H9 (cell line): ENCODE measurements at regions not wholly inside any gene's neighbourhood (a gene's known extent, or its start where the extent isn't known, plus 50 kb on each side); places are given as distances from the start of the nearest gene placed in this dataset.

Experiments used
- DNase-seq: peaks from one replicate; pipeline ENCODE4 v3.0.0-alpha.2; 2017
- H2AFZ ChIP-seq: one replicate; pipeline ENCODE4 v1.6.1; 2013; ENCODE audit warnings: mild to moderate bottlenecking, low read length, control low read depth, moderate library complexity
- H2AK5ac ChIP-seq: 2 replicates; pipeline ENCODE4 v1.6.1; 2013; ENCODE audit warnings: low read length, control low read depth, mixed read lengths; ENCODE audit not compliant: insufficient read length
- H2BK120ac ChIP-seq: one replicate; pipeline ENCODE4 v1.6.1; 2013; ENCODE audit warnings: low read depth, mild to moderate bottlenecking, low read length, control low read depth, inconsistent platforms; ENCODE audit not compliant: poor library complexity, severe bottlenecking
- H2BK12ac ChIP-seq: 2 replicates; pipeline ENCODE4 v1.6.1; 2013; ENCODE audit warnings: low read length, control low read depth, mixed read lengths, low read depth; ENCODE audit not compliant: insufficient read length
- H2BK15ac ChIP-seq: 2 replicates; pipeline ENCODE4 v1.6.1; 2013; ENCODE audit warnings: low read depth, low read length, control low read depth
- H2BK20ac ChIP-seq: one replicate; pipeline ENCODE4 v1.6.1; 2013; ENCODE audit warnings: low read depth, mild to moderate bottlenecking, low read length, control low read depth, inconsistent platforms; ENCODE audit not compliant: poor library complexity, severe bottlenecking
- H2BK5ac ChIP-seq: 2 replicates; pipeline ENCODE4 v1.6.1; 2013; ENCODE audit warnings: low read length, control low read depth, mixed read lengths; ENCODE audit not compliant: insufficient read length
- H3K14ac ChIP-seq: 2 replicates; pipeline ENCODE4 v1.6.1; 2013; ENCODE audit warnings: low read length, control low read depth; ENCODE audit not compliant: insufficient read depth
- H3K18ac ChIP-seq: 2 replicates; pipeline ENCODE4 v1.6.1; 2013; ENCODE audit warnings: low read depth, mild to moderate bottlenecking, mixed read lengths, low read length, control low read depth; ENCODE audit not compliant: insufficient read length
- H3K23ac ChIP-seq: 2 replicates; pipeline ENCODE4 v1.6.1; 2013; ENCODE audit warnings: low read length, control low read depth, mixed read lengths, low read depth; ENCODE audit not compliant: insufficient read length
- H3K23me2 ChIP-seq: 2 replicates; pipeline ENCODE4 v1.6.1; 2013; ENCODE audit warnings: low read depth, mild to moderate bottlenecking, mixed read lengths, low read length, control low read depth; ENCODE audit not compliant: insufficient read length, poor library complexity, severe bottlenecking
- H3K27ac ChIP-seq: 2 replicates; pipeline ENCODE4 v1.5.1; 2013; ENCODE audit warnings: low read length, control low read depth, mixed read lengths, low read depth; ENCODE audit not compliant: insufficient read length
- H3K27me3 ChIP-seq: 2 replicates; pipeline ENCODE4 v1.6.1; 2013; ENCODE audit warnings: low read length, control low read depth, inconsistent platforms; ENCODE audit not compliant: insufficient read depth
- H3K4ac ChIP-seq: 2 replicates; pipeline ENCODE4 v1.6.1; 2013; ENCODE audit warnings: low read depth, mild to moderate bottlenecking, control low read depth, inconsistent platforms, low read length, moderate library complexity
- H3K4me1 ChIP-seq: 2 replicates; pipeline ENCODE4 v1.6.1; 2013; ENCODE audit warnings: low read length, control low read depth, inconsistent platforms; ENCODE audit not compliant: insufficient read depth
- H3K4me2 ChIP-seq: 2 replicates; pipeline ENCODE4 v1.6.1; 2013; ENCODE audit warnings: low read length, control low read depth, mixed read lengths; ENCODE audit not compliant: insufficient read length, insufficient read depth
- H3K56ac ChIP-seq: 2 replicates; pipeline ENCODE4 v1.6.1; 2013; ENCODE audit warnings: low read depth, mild to moderate bottlenecking, mixed read lengths, low read length, control low read depth; ENCODE audit not compliant: insufficient read length
- H3K79me1 ChIP-seq: 2 replicates; pipeline ENCODE4 v1.6.1; 2013; ENCODE audit warnings: low read depth, mild to moderate bottlenecking, moderate library complexity, low read length, control low read depth, inconsistent platforms; ENCODE audit not compliant: insufficient read depth, poor library complexity, severe bottlenecking
- H3K79me2 ChIP-seq: 2 replicates; pipeline ENCODE4 v1.6.1; 2013; ENCODE audit warnings: low read length, control low read depth, inconsistent platforms; ENCODE audit not compliant: insufficient read depth
- H3K9ac ChIP-seq: 2 replicates; pipeline ENCODE4 v1.6.1; 2013; ENCODE audit warnings: low read length, control low read depth, mixed read lengths; ENCODE audit not compliant: insufficient read length; ENCODE audit errors: extremely low read depth
- H3K9me3 ChIP-seq: one replicate; pipeline ENCODE4 v1.6.1; 2013; ENCODE audit warnings: low read depth, low read length, inconsistent platforms; ENCODE audit not compliant: control insufficient read depth
- H3T11ph ChIP-seq: one replicate; pipeline ENCODE4 v1.6.1; 2013; ENCODE audit warnings: mild to moderate bottlenecking, low read length, control low read depth, inconsistent platforms
- H4K20me1 ChIP-seq: one replicate; pipeline ENCODE4 v1.6.1; 2013; ENCODE audit not compliant: control insufficient read depth, insufficient read length, insufficient read depth
- H4K5ac ChIP-seq: 2 replicates; pipeline ENCODE4 v1.6.1; 2013; ENCODE audit warnings: low read depth, mild to moderate bottlenecking, mixed read lengths, low read length, control low read depth; ENCODE audit not compliant: insufficient read length
- H4K8ac ChIP-seq: replicated peaks from 2 replicates; pipeline ENCODE4 v1.6.1; 2013; ENCODE audit warnings: low read length, control low read depth, mixed read lengths, low read depth; ENCODE audit not compliant: insufficient read length
- H4K91ac ChIP-seq: 2 replicates; pipeline ENCODE4 v1.6.1; 2013; ENCODE audit warnings: low read depth, mild to moderate bottlenecking, moderate library complexity, mixed read lengths, low read length, control low read depth; ENCODE audit not compliant: insufficient read length
- H3K27ac Mint-ChIP-seq, 3 experiments: 2 replicates in 2 of 3; 3 replicates in 1 of 3; pipeline ENCODE4 v1.8.0; 2020 to 2021; ENCODE audit warnings: mixed read lengths in 3 of 3, mild to moderate bottlenecking in 1 of 3, moderate library complexity in 1 of 3
- H3K27me3 Mint-ChIP-seq: 2 replicates; pipeline ENCODE4 v1.8.0; 2021; ENCODE audit warnings: low read depth, mild to moderate bottlenecking, moderate library complexity, mixed read lengths
- H3K36me3 Mint-ChIP-seq, 3 experiments: 2 replicates in 2 of 3; 3 replicates in 1 of 3; pipeline ENCODE4 v1.8.0; 2020 to 2021; ENCODE audit warnings: low read depth in 3 of 3, mixed read lengths in 3 of 3; ENCODE audit not compliant: insufficient read depth in 1 of 3
- H3K4me1 Mint-ChIP-seq, 2 experiments: 2 replicates each; pipeline ENCODE4 v1.8.0; 2020; ENCODE audit warnings: mixed read lengths in 2 of 2
- H3K4me3 Mint-ChIP-seq, 2 experiments: 2 replicates in 1 of 2; 3 replicates in 1 of 2; pipeline ENCODE4 v1.8.0; 2020 to 2021; ENCODE audit warnings: mild to moderate bottlenecking in 2 of 2, mixed read lengths in 2 of 2, moderate library complexity in 1 of 2
- H3K9me3 Mint-ChIP-seq, 2 experiments: 2 replicates in 1 of 2; 3 replicates in 1 of 2; pipeline ENCODE4 v1.8.0; 2020; ENCODE audit warnings: mild to moderate bottlenecking in 2 of 2, mixed read lengths in 2 of 2, moderate library complexity in 1 of 2
- WGBS: extraction: QIAGEN DNeasy Blood & Tissue Kit; methylation state at CpG from one replicate; pipeline ENCODE4 v1.1.7; 2013; ENCODE audit warnings: missing lambda C conversion rate, low lambda C conversion rate, mixed read lengths; ENCODE audit not compliant: insufficient read length; ENCODE audit errors: extremely low coverage; 5-methylcytosine and 5-hydroxymethylcytosine counted together
- TF ChIP-seq, protein P1 (sequence below): fragments of 200-600 bp; sonication (generic); conservative IDR thresholded peaks from 3 replicates; pipeline ENCODE4 v1.8.0; 2021; ENCODE audit warnings: antibody characterized with exemption, mild to moderate bottlenecking

DNA sequence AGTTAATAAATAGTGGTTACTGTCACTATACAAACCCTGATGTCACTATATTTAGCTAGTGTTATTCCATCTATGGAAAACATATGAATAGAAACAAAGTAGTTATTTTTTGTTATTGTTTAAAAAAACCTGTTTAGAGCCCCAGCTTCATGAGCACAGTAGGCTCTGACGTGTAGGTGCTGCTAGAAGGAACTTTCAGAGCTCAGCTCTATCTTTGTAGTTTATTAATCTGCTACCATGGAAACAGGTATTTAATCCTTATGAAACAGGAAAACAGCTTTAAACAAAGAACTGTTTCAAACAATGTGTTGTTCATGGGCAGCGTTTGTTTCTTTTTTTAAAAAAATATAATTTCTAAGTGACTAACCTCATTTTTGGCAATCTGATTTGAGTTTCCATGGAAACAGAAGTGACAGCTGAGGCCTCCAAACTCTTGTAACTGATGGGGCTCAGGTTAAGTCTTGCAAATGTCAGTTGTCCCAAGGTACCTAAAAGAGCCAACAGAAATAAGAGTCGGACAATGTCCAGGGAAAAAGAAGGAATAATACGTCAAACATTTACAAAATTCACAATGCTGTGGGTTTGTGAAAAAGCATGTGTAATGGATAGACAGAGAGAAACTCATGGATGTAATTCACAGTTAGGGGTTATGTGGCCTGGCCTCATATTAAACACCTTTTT lies 162.0 kb upstream of the C21orf91 start:
- no peak overlapping the region for H2AK5ac ChIP-seq
- no peaks in the 10 kb centered on the region for H4K20me1 ChIP-seq
- H3K36me3 Mint-ChIP-seq, result peaks cover under 1 to 10% (median 3%) of the 10 kb centered on the region in 3 experiments; a peak in 6 of 7 replicates
- H3K4me3 Mint-ChIP-seq, result no peak overlapping the region
- H2BK120ac ChIP-seq, result no peak overlapping the region
- H3K4ac ChIP-seq, result no peak overlapping the region
- H3K27ac ChIP-seq, result no peak overlapping the region
- peaks cover under 1 to 4% of the 10 kb centered on the region in 2 experiments; a peak in 3 of 5 replicates for H3K9me3 Mint-ChIP-seq
- no peaks in the 10 kb centered on the region for H3K79me1 ChIP-seq
- H2AFZ ChIP-seq, result no peak overlapping the region
- no peak overlapping the region for H2BK12ac ChIP-seq
- DNase-seq, result no peak
- H4K8ac ChIP-seq, result no peak overlapping the region
- WGBS, result no CpG with 5 or more reads among the region's 4 CpGs
- no peak overlapping the region for H3K14ac ChIP-seq
- no peak overlapping the region for H3K23ac ChIP-seq
- H3K56ac ChIP-seq, result no peak overlapping the region
- H3K18ac ChIP-seq, result no peak overlapping the region
- no peaks in the 10 kb centered on the region for H3K23me2 ChIP-seq
- H2BK15ac ChIP-seq, result no peak overlapping the region
- peaks cover 9 to 10% of the 10 kb centered on the region in 2 experiments for H3K4me1 Mint-ChIP-seq
- H4K5ac ChIP-seq, result no peak overlapping the region
- H3K9ac ChIP-seq, result no peak overlapping the region
- H3K27ac Mint-ChIP-seq, result no peak overlapping the region
- H3K4me2 ChIP-seq, result no peak overlapping the region
- H2BK20ac ChIP-seq, result no peak overlapping the region
- H3T11ph ChIP-seq, result no peak overlapping the region
- H2BK5ac ChIP-seq, result no peak overlapping the region
- TF ChIP-seq, protein P1, sequence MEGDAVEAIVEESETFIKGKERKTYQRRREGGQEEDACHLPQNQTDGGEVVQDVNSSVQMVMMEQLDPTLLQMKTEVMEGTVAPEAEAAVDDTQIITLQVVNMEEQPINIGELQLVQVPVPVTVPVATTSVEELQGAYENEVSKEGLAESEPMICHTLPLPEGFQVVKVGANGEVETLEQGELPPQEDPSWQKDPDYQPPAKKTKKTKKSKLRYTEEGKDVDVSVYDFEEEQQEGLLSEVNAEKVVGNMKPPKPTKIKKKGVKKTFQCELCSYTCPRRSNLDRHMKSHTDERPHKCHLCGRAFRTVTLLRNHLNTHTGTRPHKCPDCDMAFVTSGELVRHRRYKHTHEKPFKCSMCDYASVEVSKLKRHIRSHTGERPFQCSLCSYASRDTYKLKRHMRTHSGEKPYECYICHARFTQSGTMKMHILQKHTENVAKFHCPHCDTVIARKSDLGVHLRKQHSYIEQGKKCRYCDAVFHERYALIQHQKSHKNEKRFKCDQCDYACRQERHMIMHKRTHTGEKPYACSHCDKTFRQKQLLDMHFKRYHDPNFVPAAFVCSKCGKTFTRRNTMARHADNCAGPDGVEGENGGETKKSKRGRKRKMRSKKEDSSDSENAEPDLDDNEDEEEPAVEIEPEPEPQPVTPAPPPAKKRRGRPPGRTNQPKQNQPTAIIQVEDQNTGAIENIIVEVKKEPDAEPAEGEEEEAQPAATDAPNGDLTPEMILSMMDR, result no peak
- no peaks in the 10 kb centered on the region for H3K9me3 ChIP-seq
- no peaks in the 10 kb centered on the region for H3K4me1 ChIP-seq
- H3K27me3 Mint-ChIP-seq, result no peaks in the 10 kb centered on the region
- no peak overlapping the region for H4K91ac ChIP-seq
- H3K27me3 ChIP-seq, result no peaks in the 10 kb centered on the region
- no peaks in the 10 kb centered on the region for H3K79me2 ChIP-seq
